ENCODE measurements at regions not wholly inside any gene's neighbourhood (a gene's known extent, or its start where the extent isn't known, plus 50 kb on each side); places are given as distances from the start of the nearest gene placed in this dataset.

- ChIA-PET POLR2A (no interaction called here), CTCF (no interaction called here)
- no peak overlapping the region for H3K27ac Mint-ChIP-seq (ENCODE audit: low read depth, unreplicated experiment)
- no peaks in the 10 kb centered on the region for H3K36me3 Mint-ChIP-seq (ENCODE audit: insufficient read depth, unreplicated experiment)
- no peak for TF ChIP-seq CTCF (IDR thresholded peaks at IDR 0.05; ENCODE audit: unreplicated experiment)
- H3K9me3 Mint-ChIP-seq (ENCODE audit: unreplicated experiment): no peaks in the 10 kb centered on the region
- intact Hi-C loops (cut with micrococcal nuclease): no loop called here
- H3K27me3 Mint-ChIP-seq (ENCODE audit: insufficient read depth, unreplicated experiment): no peaks in the 10 kb centered on the region
- no TSS peak for BruUV-seq (replicated peaks)
- no peak for DNase-seq (ENCODE audit: unreplicated experiment)
- H3K4me3 Mint-ChIP-seq (ENCODE audit: unreplicated experiment): no peak overlapping the region
- no peaks in the 10 kb centered on the region for H3K4me1 Mint-ChIP-seq (ENCODE audit: insufficient read depth, unreplicated experiment)
These were observed 61.2 kb downstream of the MBD3L1 start for GRCh38 chr19:8893419-8893818.

- Mint-ChIP-seq H3K27ac (ENCODE audit: low read depth, unreplicated experiment) (no peak overlapping the region), H3K9me3 (ENCODE audit: unreplicated experiment) (no peaks in the 10 kb centered on the region), H3K36me3 (ENCODE audit: insufficient read depth, unreplicated experiment) (no peaks in the 10 kb centered on the region), H3K27me3 (ENCODE audit: insufficient read depth, unreplicated experiment) (no peaks in the 10 kb centered on the region), H3K4me1 (ENCODE audit: insufficient read depth, unreplicated experiment) (no peaks in the 10 kb centered on the region), H3K4me3 (ENCODE audit: unreplicated experiment) (no peak overlapping the region)
- POLR2A ChIA-PET: no interaction called here
- intact Hi-C loops (cut with micrococcal nuclease): no loop called here
- CTCF ChIA-PET: interaction anchor here (1.2 kb wide), 1 partner anchor 243 kb away, joined by 6 read pairs; no protein-coding TSS in a partner anchor
- no peak for TF ChIP-seq CTCF (IDR thresholded peaks at IDR 0.05; ENCODE audit: unreplicated experiment)
- DNase-seq (ENCODE audit: unreplicated experiment): no peak
- no TSS peak for BruUV-seq (replicated peaks)
These were observed 64.9 kb downstream of the MBD3L1 start for GRCh38 chr19:8897106-8897505.

GRCh38 chr19:8899356-8899755 lies 67.2 kb downstream of the MBD3L1 start:
- ChIA-PET CTCF (no interaction called here), POLR2A (no interaction called here)
- Mint-ChIP-seq H3K27ac (ENCODE audit: low read depth, unreplicated experiment) (no peak overlapping the region), H3K4me3 (ENCODE audit: unreplicated experiment) (no peak overlapping the region), H3K36me3 (ENCODE audit: insufficient read depth, unreplicated experiment) (no peaks in the 10 kb centered on the region), H3K9me3 (ENCODE audit: unreplicated experiment) (no peaks in the 10 kb centered on the region), H3K4me1 (ENCODE audit: insufficient read depth, unreplicated experiment) (no peaks in the 10 kb centered on the region), H3K27me3 (ENCODE audit: insufficient read depth, unreplicated experiment) (no peaks in the 10 kb centered on the region)
- intact Hi-C loops (cut with micrococcal nuclease): no loop called here
- TF ChIP-seq CTCF (IDR thresholded peaks at IDR 0.05; ENCODE audit: unreplicated experiment): no peak
- BruUV-seq (replicated peaks): no TSS peak
- DNase-seq (ENCODE audit: unreplicated experiment): no peak

- Mint-ChIP-seq H3K9me3 (ENCODE audit: unreplicated experiment) (no peaks in the 10 kb centered on the region), H3K4me1 (ENCODE audit: insufficient read depth, unreplicated experiment) (no peaks in the 10 kb centered on the region), H3K27ac (ENCODE audit: low read depth, unreplicated experiment) (no peak overlapping the region), H3K4me3 (ENCODE audit: unreplicated experiment) (no peak overlapping the region), H3K27me3 (ENCODE audit: insufficient read depth, unreplicated experiment) (no peaks in the 10 kb centered on the region), H3K36me3 (ENCODE audit: insufficient read depth, unreplicated experiment) (no peaks in the 10 kb centered on the region)
- CTCF ChIA-PET: no interaction called here
- BruUV-seq (replicated peaks): no TSS peak
- no peak for TF ChIP-seq CTCF (IDR thresholded peaks at IDR 0.05; ENCODE audit: unreplicated experiment)
- no peak for DNase-seq (ENCODE audit: unreplicated experiment)
- intact Hi-C loops (cut with micrococcal nuclease): no loop called here
- POLR2A ChIA-PET: no interaction called here
These were observed 68.2 kb downstream of the MBD3L1 start for GRCh38 chr19:8900421-8900820.

All from MCF 10A (cell line).